Spinal cord (tissue), 9 donors: ENCODE measurements at regions not wholly inside any gene's neighbourhood (a gene's known extent, or its start where the extent isn't known, plus 50 kb on each side); places are given as distances from the start of the nearest gene placed in this dataset.
"Not testable (repeated sequence)": the region's sequence is repeated elsewhere in the genome, so short reads cannot be mapped to it uniquely, and the experiment has no call there.

Experiments
- DNase-seq, 6 donors: peaks; one replicate each; pipeline versions ENCODE4 v3.0.0 to v3.0.0-alpha.2; 2013 to 2015; ENCODE audit warnings: low spot score in 6 of 6, low read depth in 4 of 6
- H3K27ac ChIP-seq: one replicate; pipeline ENCODE4 v1.5.1; 2013; ENCODE audit warnings: low read depth, low read length, control low read depth
- H3K27me3 ChIP-seq: one replicate; pipeline ENCODE4 v1.6.1; 2013; ENCODE audit warnings: low read length; ENCODE audit not compliant: control insufficient read depth, insufficient read depth
- H3K36me3 ChIP-seq: one replicate; pipeline ENCODE4 v1.6.1; 2013; ENCODE audit warnings: low read length; ENCODE audit not compliant: control insufficient read depth, insufficient read depth
- H3K4me1 ChIP-seq: one replicate; pipeline ENCODE4 v1.6.1; 2013; ENCODE audit warnings: low read length; ENCODE audit not compliant: control insufficient read depth, insufficient read depth
- H3K4me3 ChIP-seq: one replicate; pipeline ENCODE4 v1.5.1; 2013; ENCODE audit warnings: low read depth, low read length, control low read depth
- H3K9me3 ChIP-seq: one replicate; pipeline ENCODE4 v1.6.1; 2013; ENCODE audit warnings: low read length; ENCODE audit not compliant: control insufficient read depth, insufficient read depth
- WGBS: methylation state at CpG from one replicate; pipeline ENCODE4 v1.1.5; 2013; ENCODE audit warnings: missing lambda C conversion rate; ENCODE audit not compliant: insufficient coverage; 5-methylcytosine and 5-hydroxymethylcytosine counted together
- donor health status: healthy.

- Histone ChIP-seq H3K27ac (no peak overlapping the region), H3K36me3 (no peaks in the 10 kb centered on the region), H3K4me3 (no peak overlapping the region), H3K9me3 (no peaks in the 10 kb centered on the region), H3K27me3 (no peaks in the 10 kb centered on the region), H3K4me1 (no peaks in the 10 kb centered on the region)
- 37% methylated on average over 2 of the region's 2 CpGs for WGBS
- no peak for DNase-seq
These were observed 82.9 kb downstream of the ZNF737 start for GRCh38 chr19:20482721-20483120.

GRCh38 chr19:20481736-20482135 is 83.8 kb downstream of the ZNF737 start:
- Histone ChIP-seq H3K4me1 (no peaks in the 10 kb centered on the region), H3K4me3 (no peak overlapping the region), H3K9me3 (no peaks in the 10 kb centered on the region), H3K36me3 (no peaks in the 10 kb centered on the region), H3K27ac (no peak overlapping the region), H3K27me3 (no peaks in the 10 kb centered on the region)
- no peak for DNase-seq
- 100% methylated on average over 1 of the region's 1 CpG for WGBS

- Histone ChIP-seq H3K4me1 (no peaks in the 10 kb centered on the region), H3K27me3 (no peaks in the 10 kb centered on the region), H3K4me3 (no peak overlapping the region), H3K27ac (no peak overlapping the region), H3K36me3 (no peaks in the 10 kb centered on the region), H3K9me3 (peaks cover 2% of the 10 kb centered on the region)
- DNase-seq = no peak
- 93% methylated on average over 2 of the region's 3 CpGs for WGBS
These were observed 86.1 kb downstream of the ZNF737 start for GRCh38 chr19:20479483-20479882.

DNA sequence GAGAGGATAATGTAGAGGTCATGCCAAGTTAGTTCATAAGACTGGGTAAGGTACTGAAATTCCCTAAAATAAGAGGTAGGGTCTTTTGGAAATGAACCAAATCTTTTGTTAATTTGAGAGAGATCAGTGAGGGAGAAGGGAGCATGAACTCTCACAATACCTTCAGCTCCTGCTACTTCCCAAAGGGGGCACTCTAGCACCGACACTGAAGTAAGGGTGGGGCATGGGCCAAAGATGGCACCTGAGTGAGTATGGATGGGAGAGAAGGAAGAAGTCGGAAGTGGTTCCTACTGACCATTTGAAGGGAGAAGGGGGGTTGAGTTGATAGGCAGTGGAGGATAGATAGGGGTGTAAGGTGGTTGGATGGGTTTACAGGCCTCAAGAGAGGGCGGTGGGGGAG is 86.6 kb downstream of the ZNF737 start:
- H3K4me1 ChIP-seq = no peaks in the 10 kb centered on the region
- no peak overlapping the region for H3K27ac ChIP-seq
- peaks cover 2% of the 10 kb centered on the region for H3K9me3 ChIP-seq
- no peaks in the 10 kb centered on the region for H3K27me3 ChIP-seq
- 84% methylated on average over 3 of the region's 3 CpGs for WGBS
- no peak for DNase-seq
- H3K36me3 ChIP-seq = no peaks in the 10 kb centered on the region
- no peak overlapping the region for H3K4me3 ChIP-seq

DNA sequence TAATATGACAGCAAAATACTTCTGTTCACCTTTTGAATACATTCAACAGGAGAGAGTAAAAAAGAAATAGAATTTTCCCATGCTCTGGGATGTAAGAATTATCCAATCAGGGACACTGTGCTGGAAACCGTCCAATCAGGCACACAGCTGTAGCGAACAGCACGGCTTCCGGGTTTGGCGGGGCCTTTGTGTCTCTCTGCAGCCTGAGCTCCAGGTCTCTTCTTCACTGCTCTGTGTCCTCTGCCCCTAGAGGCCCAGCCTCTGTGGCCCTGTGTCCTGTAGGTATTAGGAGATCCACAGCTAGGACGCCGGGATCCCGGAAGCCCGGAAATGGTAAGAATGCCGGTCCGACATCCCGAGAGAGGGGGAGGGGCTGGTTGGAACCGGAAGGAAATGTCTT is 92.7 kb downstream of the ZNF737 start:
- H3K9me3 ChIP-seq = peaks cover 2% of the 10 kb centered on the region
- 94% methylated on average over 13 of the region's 13 CpGs for WGBS

GRCh38 chr19:20471431-20471830 is 94.2 kb downstream of the ZNF737 start:
- no peaks in the 10 kb centered on the region for H3K36me3 ChIP-seq
- no peak overlapping the region for H3K27ac ChIP-seq
- DNase-seq = no peak
- no peaks in the 10 kb centered on the region for H3K4me1 ChIP-seq
- H3K27me3 ChIP-seq = no peaks in the 10 kb centered on the region
- H3K4me3 ChIP-seq = no peak overlapping the region
- 86% methylated on average over 3 of the region's 4 CpGs for WGBS
- peaks cover 2% of the 10 kb centered on the region for H3K9me3 ChIP-seq

More for the DNA sequence above, 92.7 kb downstream of the ZNF737 start:
- Histone ChIP-seq H3K27ac (no peak overlapping the region), H3K36me3 (no peaks in the 10 kb centered on the region), H3K4me1 (no peaks in the 10 kb centered on the region), H3K4me3 (no peak overlapping the region), H3K27me3 (no peaks in the 10 kb centered on the region)
- DNase-seq = no peak

DNA sequence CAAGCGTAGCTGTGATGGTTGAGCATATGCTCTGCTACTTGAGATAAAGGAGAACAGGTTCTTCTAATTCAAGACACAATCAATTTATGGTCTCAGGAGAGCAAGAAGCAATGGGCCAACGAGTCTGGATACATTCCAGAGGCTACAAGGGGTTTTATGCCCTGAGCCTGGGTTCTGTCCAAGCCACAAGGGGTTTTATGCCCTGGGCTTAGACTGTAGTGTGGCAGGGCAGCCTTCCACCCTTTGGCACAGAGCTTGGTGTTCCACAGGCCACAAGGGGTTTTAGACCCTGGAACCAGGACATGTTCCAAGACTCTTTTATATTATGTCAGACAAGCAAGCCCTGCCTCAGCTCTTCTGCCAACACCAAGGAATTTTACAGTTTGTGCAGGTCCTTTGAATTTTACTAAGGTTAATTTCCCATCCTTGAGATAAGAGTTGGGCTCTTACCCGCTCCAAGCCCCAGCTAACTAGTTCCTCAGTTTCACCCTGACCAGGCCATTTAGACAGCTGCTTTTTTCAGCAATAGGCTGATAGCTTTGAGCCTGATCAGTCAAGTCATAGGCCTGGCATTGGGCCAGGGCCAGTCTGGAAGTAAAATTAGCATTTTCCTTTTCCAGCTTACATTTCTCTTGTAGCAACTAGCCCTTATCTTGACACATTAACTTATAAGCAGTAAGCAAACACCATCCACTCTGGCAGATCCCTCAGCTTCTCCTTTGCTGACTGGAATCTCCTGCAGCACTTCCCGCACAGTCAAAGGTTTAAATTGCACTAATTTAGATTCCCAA is 95.0 kb downstream of the ZNF737 start:
- WGBS = 57% methylated on average over 3 of the region's 4 CpGs
- Histone ChIP-seq H3K27me3 (no peaks in the 10 kb centered on the region), H3K4me3 (no peak overlapping the region), H3K27ac (no peak overlapping the region), H3K9me3 (peaks cover 2% of the 10 kb centered on the region), H3K4me1 (no peaks in the 10 kb centered on the region), H3K36me3 (no peaks in the 10 kb centered on the region)
- peak in 1 of 6 donors; percentile 5 for DNase-seq

DNA sequence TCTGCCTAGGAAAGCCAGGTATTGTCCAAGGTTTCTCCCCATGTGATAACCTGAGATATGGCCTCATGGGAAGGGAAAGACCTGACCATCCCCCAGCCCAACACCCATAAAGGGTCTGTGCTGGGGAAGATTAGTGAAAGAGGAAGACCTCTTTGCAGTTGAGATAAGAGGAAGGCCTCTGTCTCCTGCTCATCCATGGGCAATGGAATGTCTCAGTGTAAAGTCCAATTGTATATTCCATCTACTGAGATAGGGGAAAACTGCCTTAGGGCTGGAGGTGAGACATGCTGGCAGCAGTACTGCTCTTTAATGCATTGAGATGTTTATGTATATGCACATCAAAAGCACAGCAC is 99.0 kb downstream of the ZNF737 start:
- not testable (repeated sequence) for H3K36me3 ChIP-seq, H3K27me3 ChIP-seq, H3K9me3 ChIP-seq, DNase-seq, H3K4me1 ChIP-seq, H3K4me3 ChIP-seq, H3K27ac ChIP-seq

GRCh38 chr19:20465922-20466637 is 99.5 kb downstream of the ZNF737 start:
- no CpG with 5 or more reads among the region's 5 CpGs for WGBS
- H3K9me3 ChIP-seq, H3K36me3 ChIP-seq, H3K4me3 ChIP-seq, H3K27ac ChIP-seq, H3K27me3 ChIP-seq, DNase-seq, H3K4me1 ChIP-seq: not testable (repeated sequence)

- Histone ChIP-seq H3K27me3 (no peaks in the 10 kb centered on the region), H3K27ac (no peak overlapping the region), H3K9me3 (no peaks in the 10 kb centered on the region), H3K4me1 (no peaks in the 10 kb centered on the region), H3K4me3 (no peak overlapping the region), H3K36me3 (no peaks in the 10 kb centered on the region)
- WGBS = 89% methylated on average over 1 of the region's 2 CpGs
- DNase-seq = no peak
These were observed 112.1 kb downstream of the ZNF737 start for GRCh38 chr19:20453425-20453935.
